Neuronal stem cell (in vitro differentiated cells): ENCODE measurements at regions not wholly inside any gene's neighbourhood (a gene's known extent, or its start where the extent isn't known, plus 50 kb on each side); places are given as distances from the start of the nearest gene placed in this dataset.

Experiments
- DNase-seq: peaks from one replicate; pipeline ENCODE4 v3.0.0-alpha.2; 2013; ENCODE audit warnings: low spot score
- H2AFZ ChIP-seq: one replicate; pipeline ENCODE4 v1.6.1; 2013; ENCODE audit warnings: mild to moderate bottlenecking, low read length, inconsistent platforms
- H2AK5ac ChIP-seq: 2 replicates; pipeline ENCODE4 v1.6.1; 2013; ENCODE audit warnings: low read depth, mild to moderate bottlenecking, inconsistent platforms, low read length, moderate library complexity, mixed read lengths
- H2BK120ac ChIP-seq: 2 replicates; pipeline ENCODE4 v1.6.1; 2013; ENCODE audit warnings: low read depth, mild to moderate bottlenecking, inconsistent platforms, low read length, moderate library complexity, mixed read lengths
- H2BK12ac ChIP-seq: one replicate; pipeline ENCODE4 v1.6.1; 2013; ENCODE audit warnings: low read length, inconsistent platforms
- H2BK15ac ChIP-seq: 2 replicates; pipeline ENCODE4 v1.6.1; 2013; ENCODE audit warnings: mild to moderate bottlenecking, low read length, inconsistent platforms, mixed read lengths
- H2BK5ac ChIP-seq: one replicate; pipeline ENCODE4 v1.6.1; 2013; ENCODE audit warnings: inconsistent platforms, mild to moderate bottlenecking, low read length, moderate library complexity
- H3K14ac ChIP-seq: one replicate; pipeline ENCODE4 v1.6.1; 2013; ENCODE audit warnings: low read length, inconsistent platforms
- H3K18ac ChIP-seq: 2 replicates; pipeline ENCODE4 v1.6.1; 2013; ENCODE audit warnings: low read length, inconsistent platforms
- H3K23ac ChIP-seq: 2 replicates; pipeline ENCODE4 v1.6.1; 2013; ENCODE audit warnings: low read depth, mild to moderate bottlenecking, mixed read lengths, low read length, inconsistent platforms; ENCODE audit not compliant: poor library complexity
- H3K27ac ChIP-seq: replicated peaks from 3 replicates; pipeline ENCODE4 v1.5.1; 2013; ENCODE audit warnings: low read length, inconsistent platforms
- H3K27me3 ChIP-seq, 3 experiments: 2 replicates each; pipeline ENCODE4 v1.6.1; 2013; ENCODE audit warnings: low read length in 3 of 3, mild to moderate bottlenecking in 2 of 3, inconsistent platforms in 1 of 3, low read depth in 1 of 3, mixed read lengths in 1 of 3, moderate library complexity in 1 of 3; ENCODE audit not compliant: control insufficient read depth in 3 of 3, insufficient read depth in 3 of 3
- H3K36me3 ChIP-seq, 2 donors: replicated peaks in 1 of 2; 2 replicates each; pipeline ENCODE4 v1.6.1; 2013; ENCODE audit warnings: low read length in 2 of 2; ENCODE audit not compliant: control insufficient read depth in 2 of 2, insufficient read depth in 2 of 2
- H3K4ac ChIP-seq: 2 replicates; pipeline ENCODE4 v1.6.1; 2013; ENCODE audit warnings: inconsistent platforms, mild to moderate bottlenecking, low read length, moderate library complexity
- H3K4me1 ChIP-seq, 2 donors: 1 replicate in 1 of 2; 2 replicates in 1 of 2; pipeline ENCODE4 v1.6.1; 2013; ENCODE audit warnings: low read length in 2 of 2, low read depth in 1 of 2; ENCODE audit not compliant: control insufficient read depth in 2 of 2, insufficient read depth in 1 of 2
- H3K4me2 ChIP-seq: one replicate; pipeline ENCODE4 v1.6.1; 2013; ENCODE audit warnings: mild to moderate bottlenecking, low read length, inconsistent platforms; ENCODE audit not compliant: insufficient read depth, poor library complexity, severe bottlenecking
- H3K4me3 ChIP-seq, 2 donors: 2 replicates each; pipeline ENCODE4 v1.5.1; 2013; ENCODE audit warnings: low read length in 2 of 2, mild to moderate bottlenecking in 2 of 2, inconsistent platforms in 1 of 2, moderate library complexity in 1 of 2
- H3K79me1 ChIP-seq: one replicate; pipeline ENCODE4 v1.6.1; 2013; ENCODE audit warnings: low read depth, mild to moderate bottlenecking, inconsistent platforms, low read length, moderate library complexity
- H3K9ac ChIP-seq: one replicate; pipeline ENCODE4 v1.6.1; 2013; ENCODE audit warnings: mild to moderate bottlenecking, low read depth, low read length, inconsistent platforms; ENCODE audit not compliant: poor library complexity
- H3K9me3 ChIP-seq, 2 donors: replicated peaks in 1 of 2; 2 replicates each; pipeline versions ENCODE3 to v1.6.1; 2013; ENCODE audit warnings: low read length in 2 of 2, mild to moderate bottlenecking in 2 of 2, inconsistent platforms in 1 of 2, low read depth in 1 of 2, mixed read lengths in 1 of 2, moderate library complexity in 1 of 2; ENCODE audit not compliant: control insufficient read depth in 2 of 2, insufficient read depth in 1 of 2
- H4K8ac ChIP-seq: one replicate; pipeline ENCODE4 v1.6.1; 2013; ENCODE audit warnings: low read depth, mild to moderate bottlenecking, inconsistent platforms, low read length, moderate library complexity
- H4K91ac ChIP-seq: one replicate; pipeline ENCODE4 v1.6.1; 2013; ENCODE audit warnings: low read length, low read depth, mild to moderate bottlenecking, inconsistent platforms; ENCODE audit not compliant: poor library complexity
- WGBS, 2 donors: extraction: QIAGEN DNeasy Blood & Tissue Kit; methylation state at CpG; one replicate each; pipeline ENCODE4 v1.1.7; 2013; ENCODE audit warnings: missing lambda C conversion rate in 2 of 2, mixed read lengths in 1 of 2; ENCODE audit not compliant: insufficient read length in 2 of 2, insufficient replicate concordance in 1 of 2; ENCODE audit errors: extremely low coverage in 2 of 2; 5-methylcytosine and 5-hydroxymethylcytosine counted together

GRCh38 chr2:125857971-125858794, 797.8 kb upstream of the GYPC start:
- Histone ChIP-seq H2BK5ac (no peak overlapping the region), H3K4ac (no peak overlapping the region), H3K79me1 (no peaks in the 10 kb centered on the region), H3K4me1 (peaks cover 0 to 12% of the 10 kb centered on the region in 2 donors), H3K4me3 (no peak overlapping the region), H3K4me2 (no peak overlapping the region), H3K23ac (no peak overlapping the region), H4K8ac (no peak overlapping the region), H3K14ac (no peak overlapping the region), H2BK15ac (no peak overlapping the region), H2AFZ (no peak overlapping the region), H2AK5ac (no peak overlapping the region), H3K18ac (no peak overlapping the region), H3K27ac (no peak overlapping the region), H3K9ac (no peak overlapping the region), H3K9me3 (no peaks in the 10 kb centered on the region), H4K91ac (no peak overlapping the region), H2BK12ac (no peak overlapping the region), H3K27me3 (no peaks in the 10 kb centered on the region), H2BK120ac (no peak overlapping the region), H3K36me3 (no peaks in the 10 kb centered on the region)
- DNase-seq: no peak
- WGBS, 2 donors: no CpG with 5 or more reads among the region's 8 CpGs

- H2AFZ ChIP-seq: no peak overlapping the region
- H3K27me3 ChIP-seq: no peaks in the 10 kb centered on the region
- H3K9ac ChIP-seq: no peak overlapping the region
- H3K4me3 ChIP-seq: no peak overlapping the region
- H3K4me1 ChIP-seq: peaks cover 0 to 12% of the 10 kb centered on the region in 2 donors
- no CpG with 5 or more reads among the region's 1 CpG for WGBS, 2 donors
- H4K8ac ChIP-seq: no peak overlapping the region
- no peak overlapping the region for H2AK5ac ChIP-seq
- H3K36me3 ChIP-seq: no peaks in the 10 kb centered on the region
- no peak overlapping the region for H3K4me2 ChIP-seq
- H3K14ac ChIP-seq: no peak overlapping the region
- no peak overlapping the region for H4K91ac ChIP-seq
- H2BK12ac ChIP-seq: no peak overlapping the region
- no peak overlapping the region for H3K4ac ChIP-seq
- no peaks in the 10 kb centered on the region for H3K9me3 ChIP-seq
- no peaks in the 10 kb centered on the region for H3K79me1 ChIP-seq
- H2BK15ac ChIP-seq: no peak overlapping the region
- no peak overlapping the region for H2BK5ac ChIP-seq
- H3K27ac ChIP-seq: no peak overlapping the region
- no peak overlapping the region for H2BK120ac ChIP-seq
- H3K23ac ChIP-seq: no peak overlapping the region
- no peak for DNase-seq
- H3K18ac ChIP-seq: no peak overlapping the region
These were observed 794.5 kb upstream of the GYPC start for GRCh38 chr2:125861461-125861860.

- Histone ChIP-seq H2BK5ac (no peak overlapping the region), H3K36me3 (no peaks in the 10 kb centered on the region), H3K9me3 (peaks cover 0 to 2% of the 10 kb centered on the region in 2 donors), H3K23ac (no peak overlapping the region), H2BK120ac (no peak overlapping the region), H2BK12ac (no peak overlapping the region), H3K27ac (no peak overlapping the region), H3K4ac (no peak overlapping the region), H3K4me2 (no peak overlapping the region), H4K8ac (no peak overlapping the region), H3K14ac (no peak overlapping the region), H4K91ac (no peak overlapping the region), H3K4me3 (no peak overlapping the region), H3K79me1 (no peaks in the 10 kb centered on the region), H2AFZ (no peak overlapping the region), H3K27me3 (no peaks in the 10 kb centered on the region), H3K9ac (no peak overlapping the region), H3K18ac (no peak overlapping the region), H2BK15ac (no peak overlapping the region), H3K4me1 (no peaks in the 10 kb centered on the region), H2AK5ac (no peak overlapping the region)
- WGBS, 2 donors: no CpG with 5 or more reads among the region's 4 CpGs
- no peak for DNase-seq
These were observed 788.0 kb upstream of the GYPC start for GRCh38 chr2:125867908-125868307.

GRCh38 chr2:125870264-125870663, 785.7 kb upstream of the GYPC start:
- H3K4me3 ChIP-seq: no peak overlapping the region
- no peak overlapping the region for H3K14ac ChIP-seq
- H2AFZ ChIP-seq: no peak overlapping the region
- no peak overlapping the region for H3K9ac ChIP-seq
- H3K9me3 ChIP-seq: peaks cover 0 to 2% of the 10 kb centered on the region in 2 donors
- no peak overlapping the region for H2BK15ac ChIP-seq
- H3K27ac ChIP-seq: no peak overlapping the region
- H4K91ac ChIP-seq: no peak overlapping the region
- DNase-seq: no peak
- no peaks in the 10 kb centered on the region for H3K4me1 ChIP-seq
- H2AK5ac ChIP-seq: no peak overlapping the region
- no peaks in the 10 kb centered on the region for H3K27me3 ChIP-seq
- H3K4me2 ChIP-seq: no peak overlapping the region
- H2BK120ac ChIP-seq: no peak overlapping the region
- no peaks in the 10 kb centered on the region for H3K79me1 ChIP-seq
- no peak overlapping the region for H3K18ac ChIP-seq
- no peak overlapping the region for H2BK12ac ChIP-seq
- no peak overlapping the region for H3K23ac ChIP-seq
- WGBS, 2 donors: no CpG with 5 or more reads among the region's 2 CpGs
- no peak overlapping the region for H3K4ac ChIP-seq
- H3K36me3 ChIP-seq: no peaks in the 10 kb centered on the region
- H4K8ac ChIP-seq: no peak overlapping the region
- no peak overlapping the region for H2BK5ac ChIP-seq
